Uterus (tissue), 2 donors: ENCODE measurements at regions not wholly inside any gene's neighbourhood (a gene's known extent, or its start where the extent isn't known, plus 50 kb on each side); places are given as distances from the start of the nearest gene placed in this dataset.

Experiments used
- POLR2A ChIP-seq, 2 donors: fragments of 450-650 bp; IDR thresholded peaks; one replicate each; pipeline ENCODE4 v1.6.1; 2016; ENCODE audit warnings: antibody characterized with exemption in 2 of 2, mild to moderate bottlenecking in 1 of 2, moderate library complexity in 1 of 2
- TF ChIP-seq, protein P1 (sequence below), 4 experiments: fragments of 200-600 bp in 2 of 4; fragments of 450-650 bp in 2 of 4; sonication (generic) in 2 of 4; IDR thresholded peaks; one replicate each; pipeline ENCODE4 v1.5.1; 2016 to 2019; ENCODE audit warnings: antibody characterized with exemption in 4 of 4, mild to moderate bottlenecking in 2 of 4, moderate library complexity in 1 of 4

- TF ChIP-seq, protein P1, sequence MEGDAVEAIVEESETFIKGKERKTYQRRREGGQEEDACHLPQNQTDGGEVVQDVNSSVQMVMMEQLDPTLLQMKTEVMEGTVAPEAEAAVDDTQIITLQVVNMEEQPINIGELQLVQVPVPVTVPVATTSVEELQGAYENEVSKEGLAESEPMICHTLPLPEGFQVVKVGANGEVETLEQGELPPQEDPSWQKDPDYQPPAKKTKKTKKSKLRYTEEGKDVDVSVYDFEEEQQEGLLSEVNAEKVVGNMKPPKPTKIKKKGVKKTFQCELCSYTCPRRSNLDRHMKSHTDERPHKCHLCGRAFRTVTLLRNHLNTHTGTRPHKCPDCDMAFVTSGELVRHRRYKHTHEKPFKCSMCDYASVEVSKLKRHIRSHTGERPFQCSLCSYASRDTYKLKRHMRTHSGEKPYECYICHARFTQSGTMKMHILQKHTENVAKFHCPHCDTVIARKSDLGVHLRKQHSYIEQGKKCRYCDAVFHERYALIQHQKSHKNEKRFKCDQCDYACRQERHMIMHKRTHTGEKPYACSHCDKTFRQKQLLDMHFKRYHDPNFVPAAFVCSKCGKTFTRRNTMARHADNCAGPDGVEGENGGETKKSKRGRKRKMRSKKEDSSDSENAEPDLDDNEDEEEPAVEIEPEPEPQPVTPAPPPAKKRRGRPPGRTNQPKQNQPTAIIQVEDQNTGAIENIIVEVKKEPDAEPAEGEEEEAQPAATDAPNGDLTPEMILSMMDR (IDR thresholded peaks at IDR 0.05), result no peak
- TF ChIP-seq POLR2A (IDR thresholded peaks at IDR 0.05), result no peak
Measured at GRCh38 chr7:85587785-85588184, 400.9 kb upstream of the SEMA3D start.
